NOMO-1 (cell line): ENCODE measurements at regions not wholly inside any gene's neighbourhood (a gene's known extent, or its start where the extent isn't known, plus 50 kb on each side); places are given as distances from the start of the nearest gene placed in this dataset.

Experiments used
- DNase-seq, 2 experiments: peaks; one replicate each; lab custom pipeline; 2025; ENCODE audit not compliant: unreplicated experiment in 2 of 2; lab: John Stamatoyannopoulos, UW

DNA sequence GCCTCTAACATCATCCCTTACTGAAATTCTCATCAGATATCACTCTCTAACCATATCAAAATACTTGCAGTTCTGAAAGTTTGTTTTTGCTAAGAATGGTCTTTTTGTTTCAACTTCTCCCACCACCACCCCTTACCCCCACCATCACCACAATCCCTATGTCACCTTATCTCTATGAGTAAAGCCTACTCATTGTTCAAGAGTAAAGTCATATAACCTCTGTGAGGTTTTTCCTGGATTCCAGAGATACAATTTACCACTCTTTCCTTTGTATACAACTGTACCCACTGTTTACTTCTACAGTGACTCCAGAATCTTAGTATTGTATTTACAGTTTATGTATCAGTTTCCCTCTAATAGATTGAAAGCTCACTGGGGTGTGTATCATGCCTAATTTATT, 158.0 kb upstream of the PCDH10 start:
- DNase-seq: no peak

DNA sequence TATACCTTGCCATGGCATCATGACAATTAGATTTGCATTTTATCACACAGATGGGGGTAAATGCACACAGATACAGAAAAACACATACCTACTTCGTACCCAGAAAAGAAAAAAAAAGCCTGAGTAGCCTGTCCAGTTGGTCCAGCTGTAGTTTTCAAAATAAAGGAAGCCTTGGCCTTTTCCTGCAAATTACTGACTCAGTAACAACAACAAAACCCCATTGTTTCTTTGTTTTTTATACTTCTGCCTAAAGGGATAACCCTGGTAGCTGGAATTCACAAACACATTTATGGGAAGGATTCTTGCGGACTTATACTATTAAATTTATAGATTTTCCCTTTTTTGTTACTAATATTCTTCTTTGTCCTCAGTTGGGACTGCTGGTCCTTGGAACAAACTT, 156.4 kb upstream of the PCDH10 start:
- DNase-seq: no peak

DNA sequence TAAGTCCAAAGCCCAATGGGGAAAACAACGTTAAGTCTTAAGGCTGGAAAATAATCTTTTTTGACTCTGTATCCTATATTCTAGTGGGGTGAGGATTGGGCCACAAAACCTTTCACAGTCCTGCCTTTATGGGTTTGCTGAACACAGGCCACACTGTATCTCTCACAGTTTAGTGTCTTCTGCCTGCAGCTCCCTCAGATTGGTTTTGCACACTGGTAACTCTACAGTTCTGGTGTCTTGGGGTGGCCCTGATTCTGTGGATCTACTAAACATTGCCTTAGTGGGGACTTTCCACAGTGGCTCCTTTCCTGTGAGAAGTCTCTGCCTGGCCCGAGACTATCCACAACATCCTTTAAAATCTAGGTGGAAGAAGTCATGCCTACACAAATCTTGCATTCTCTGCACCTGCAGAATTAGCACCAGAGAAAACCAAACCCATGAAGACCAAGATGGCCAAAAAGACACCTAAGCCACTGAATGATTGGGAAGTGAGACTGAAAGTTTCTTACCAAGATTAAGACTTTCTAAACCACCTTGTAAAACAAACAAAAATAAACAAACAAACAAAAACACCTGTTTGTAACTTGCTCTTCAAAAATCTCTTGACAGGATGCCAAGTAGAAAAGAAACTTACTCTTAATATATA, 150.4 kb upstream of the PCDH10 start:
- no peak for DNase-seq

DNA sequence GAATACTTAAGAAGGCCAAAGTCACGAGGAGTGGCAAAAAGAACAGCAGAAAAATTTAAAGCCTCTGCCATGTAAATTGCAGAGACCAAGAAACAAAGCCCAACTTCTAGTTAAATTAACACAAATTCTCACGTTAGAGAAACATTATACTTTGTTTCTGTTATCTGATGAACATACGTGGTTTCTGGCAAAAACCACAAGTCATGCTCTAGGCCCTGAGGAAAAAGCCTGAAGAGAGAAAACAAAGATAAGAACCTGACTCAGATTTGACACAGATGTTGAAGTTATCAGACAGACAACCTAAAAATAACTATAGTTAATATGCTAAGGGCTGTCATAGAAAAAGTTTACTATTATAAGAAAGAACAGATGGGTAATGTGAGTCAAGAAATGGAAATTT, 149.1 kb upstream of the PCDH10 start:
- no peak for DNase-seq

DNA sequence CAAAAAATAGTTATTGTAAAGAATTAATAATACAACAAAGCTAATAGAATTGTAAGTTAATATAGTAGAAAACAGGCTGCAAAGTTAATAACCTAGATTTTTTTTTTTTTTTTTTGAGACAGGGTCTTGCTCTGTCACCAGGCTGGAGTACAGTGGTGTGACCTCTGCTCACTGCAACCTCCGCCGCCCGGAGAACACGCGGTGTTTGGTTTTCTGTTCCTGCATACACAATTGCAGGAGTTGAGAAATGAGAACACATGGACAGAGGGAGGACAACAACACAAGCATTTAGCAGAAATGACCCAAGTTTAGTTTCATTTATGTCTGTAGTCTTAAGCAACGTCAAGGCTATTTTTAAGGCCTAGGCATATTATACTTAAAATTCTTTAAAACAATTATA, 145.9 kb upstream of the PCDH10 start:
- DNase-seq: no peak

DNA sequence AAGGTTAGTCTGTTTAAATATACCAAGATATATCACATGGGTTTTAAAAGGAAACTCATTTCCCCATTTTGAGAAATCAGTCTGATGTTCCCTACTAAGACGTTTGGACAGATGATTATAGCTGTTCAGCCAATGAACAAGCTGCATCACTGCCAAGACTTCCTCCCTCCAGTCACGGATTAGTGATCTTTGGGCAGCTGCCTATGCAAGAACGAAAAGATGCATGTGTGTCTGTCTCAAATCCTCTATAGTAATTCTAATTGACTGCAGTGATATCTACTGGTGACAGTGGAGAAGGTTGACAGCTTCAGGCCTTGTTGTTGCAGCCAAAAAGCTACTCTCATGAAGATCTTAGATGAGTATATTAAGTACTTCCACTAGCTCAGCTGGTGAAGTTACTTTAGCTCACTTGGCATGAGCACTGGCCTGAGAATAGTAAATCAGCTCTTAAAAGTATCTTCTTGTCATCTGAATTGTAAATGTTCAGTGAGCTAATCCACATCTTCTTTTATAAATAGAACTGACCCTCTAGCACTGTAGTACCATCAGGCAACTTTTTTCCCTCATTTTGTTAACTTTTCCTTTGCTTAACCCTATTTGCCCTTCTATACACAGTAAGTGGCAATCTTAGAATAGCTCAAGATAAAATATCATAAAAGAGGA, 134.5 kb upstream of the PCDH10 start:
- no peak for DNase-seq

DNA sequence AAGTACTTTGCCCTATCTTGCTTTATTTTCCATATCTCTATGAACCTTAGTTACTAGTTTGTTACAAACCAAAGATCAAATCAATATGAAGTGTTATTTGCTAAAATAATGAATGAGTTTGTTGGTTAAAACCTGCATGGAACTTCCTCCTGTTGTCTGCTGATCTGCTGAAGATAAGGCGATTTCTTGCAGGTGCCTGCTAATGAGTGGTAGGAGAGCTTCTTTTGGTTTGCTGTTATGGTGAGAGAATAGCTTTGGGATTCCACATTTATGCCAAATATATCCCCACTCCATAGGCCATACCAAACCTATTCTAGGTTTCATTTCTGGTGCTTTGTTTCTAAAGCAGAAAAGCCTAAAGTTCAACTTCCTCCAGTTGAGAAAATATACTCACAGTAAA, 103.8 kb upstream of the PCDH10 start:
- DNase-seq: no peak

DNA sequence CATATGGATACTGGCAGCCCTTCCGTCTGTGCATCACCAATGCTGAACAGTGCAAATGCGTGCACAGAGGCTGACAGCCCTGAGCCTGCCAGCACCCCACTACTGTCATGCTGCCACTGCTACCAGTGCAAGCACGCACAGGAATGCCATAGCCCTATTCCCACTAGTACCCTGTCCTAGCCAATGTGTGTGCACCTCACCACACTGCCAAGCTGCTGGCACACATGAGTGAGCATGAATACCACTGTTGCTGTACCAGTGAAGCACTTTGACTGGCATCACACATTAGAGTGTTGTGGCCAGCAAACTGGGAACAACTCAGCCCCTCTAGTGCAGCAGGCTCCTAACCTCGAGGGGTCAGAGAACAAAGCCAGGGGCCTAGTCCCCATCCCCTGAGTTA, 102.9 kb upstream of the PCDH10 start:
- DNase-seq: no peak

DNA sequence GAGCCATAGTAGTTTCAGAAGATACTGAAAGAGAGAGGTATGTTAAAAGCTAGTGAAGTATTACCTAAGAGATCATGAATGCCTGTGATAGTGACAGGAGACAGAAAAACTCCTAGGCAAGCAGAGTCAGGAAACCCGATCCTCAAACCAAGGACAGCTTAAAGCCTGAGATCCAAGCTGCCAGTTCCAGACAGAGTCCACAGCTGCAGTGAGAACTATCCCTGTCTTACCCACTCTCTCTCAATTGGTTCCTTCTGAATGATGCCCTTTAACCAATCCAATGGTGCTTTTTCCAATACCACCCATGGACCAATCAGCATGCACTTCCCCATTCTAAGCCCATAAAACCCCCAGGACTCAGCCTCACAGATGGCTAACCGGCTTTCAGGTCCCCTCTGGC, 90.4 kb upstream of the PCDH10 start:
- DNase-seq: no peak

DNA sequence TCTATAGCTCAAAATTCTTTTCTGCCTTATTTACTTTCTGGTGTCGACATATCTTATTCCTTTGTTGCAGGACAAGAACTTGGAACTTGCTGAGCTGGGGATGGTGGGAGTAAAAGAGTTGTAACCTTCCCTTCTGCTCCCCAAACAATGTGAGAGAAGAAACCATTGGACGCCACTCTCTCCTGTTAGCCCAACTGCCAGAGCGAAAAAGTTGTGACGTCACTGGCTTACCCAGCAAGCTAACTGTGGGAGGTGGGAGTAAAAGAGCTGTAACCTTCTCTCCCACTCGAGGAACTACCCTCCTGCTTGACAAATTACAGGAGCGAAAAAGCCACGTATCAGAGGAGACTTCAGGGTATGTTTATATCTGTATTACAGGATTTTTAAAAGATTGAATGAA, 90.0 kb upstream of the PCDH10 start:
- no peak for DNase-seq

DNA sequence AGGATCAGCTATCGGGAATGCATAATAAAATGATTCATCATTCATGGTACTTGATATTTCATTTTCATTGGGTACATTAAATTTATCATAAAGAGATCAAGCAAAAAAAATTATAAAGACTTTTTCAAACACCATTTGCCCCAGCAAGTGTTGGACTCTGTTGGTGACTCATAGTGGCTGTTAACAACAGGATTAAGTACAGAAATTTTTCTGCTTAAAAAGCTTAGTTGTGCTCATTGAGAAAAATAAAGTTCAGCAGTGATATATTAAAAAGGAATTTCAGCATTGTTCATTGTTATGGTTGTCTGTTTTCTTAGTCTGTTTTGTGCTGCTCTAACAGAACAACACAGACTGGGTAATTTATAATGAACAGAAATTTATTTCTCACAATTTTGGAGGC, 86.2 kb upstream of the PCDH10 start:
- no peak for DNase-seq

DNA sequence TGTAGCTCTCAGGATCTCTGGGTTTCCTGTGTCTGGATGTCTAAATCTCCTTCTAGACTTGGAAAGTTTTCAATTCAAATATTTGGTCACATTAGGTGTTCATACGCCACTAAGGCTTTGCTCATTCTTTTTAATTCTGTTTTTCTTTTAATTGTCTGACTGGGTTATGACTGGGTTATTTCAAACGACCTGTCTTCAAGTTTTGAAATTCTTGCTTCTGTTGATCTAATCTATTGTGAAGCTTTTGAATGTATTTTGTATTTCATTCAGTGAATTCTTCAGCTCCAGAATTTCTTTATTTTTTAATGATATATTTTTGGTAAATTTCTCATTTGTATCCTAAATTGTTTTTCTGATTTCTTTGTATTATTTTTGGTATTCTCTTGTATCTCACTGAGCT, 81.0 kb upstream of the PCDH10 start:
- no peak for DNase-seq

DNA sequence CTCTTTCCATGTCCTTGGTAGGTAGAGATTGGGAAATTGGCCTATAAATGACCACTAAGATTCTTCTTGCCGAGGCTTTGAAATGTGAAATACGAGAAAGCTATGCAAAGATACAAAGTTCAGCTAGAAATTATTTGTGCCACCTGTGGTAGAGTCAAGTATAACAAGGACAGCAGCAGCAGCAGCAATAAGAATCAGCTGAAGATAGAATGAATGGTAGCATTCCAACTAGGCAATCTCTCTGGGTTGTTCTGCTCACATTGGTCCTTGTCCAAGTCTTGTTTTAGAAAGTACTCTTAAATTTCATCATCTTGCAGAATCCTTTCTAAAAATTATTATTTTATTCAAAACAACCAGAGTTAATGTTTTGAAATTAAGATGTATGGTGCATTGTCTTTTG, 67.8 kb upstream of the PCDH10 start:
- DNase-seq: no peak

DNA sequence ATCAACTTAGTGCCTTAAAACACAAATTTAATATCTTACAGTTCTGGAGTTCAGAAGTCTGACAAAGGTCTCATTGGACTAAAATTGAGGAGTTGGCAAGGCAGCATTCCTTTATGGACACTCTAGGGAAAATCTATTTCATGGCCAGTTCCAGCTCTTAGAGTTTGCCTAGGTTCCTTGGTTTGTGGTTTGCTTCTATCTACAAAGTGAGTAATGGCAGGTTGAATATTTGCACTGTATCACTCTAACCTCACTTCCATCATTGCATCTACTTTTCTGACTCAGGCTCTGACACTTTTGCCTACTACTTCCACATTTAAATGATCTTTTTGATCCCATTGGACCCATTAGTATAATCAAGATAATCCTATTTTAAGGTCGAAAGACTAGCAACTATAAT, 64.7 kb upstream of the PCDH10 start:
- no peak for DNase-seq

DNA sequence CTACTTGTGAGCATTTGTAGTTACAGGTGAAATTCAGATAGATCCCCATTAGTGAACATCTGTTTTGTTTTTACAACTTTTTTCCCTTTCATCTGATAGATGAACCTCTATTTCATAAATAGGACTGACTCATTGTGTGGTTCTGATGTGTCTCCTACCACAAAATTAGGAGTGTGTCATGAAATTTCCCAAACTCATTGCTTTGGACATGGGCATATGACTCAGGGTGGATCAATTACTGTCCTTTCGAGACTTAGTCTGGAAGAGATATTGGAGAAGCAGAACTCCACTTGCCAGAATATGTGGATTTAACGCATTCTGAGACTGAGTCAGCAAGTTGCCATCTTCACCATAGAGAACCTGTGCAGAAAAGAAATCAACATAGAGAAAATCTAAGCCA, 53.5 kb upstream of the PCDH10 start:
- DNase-seq: no peak

DNA sequence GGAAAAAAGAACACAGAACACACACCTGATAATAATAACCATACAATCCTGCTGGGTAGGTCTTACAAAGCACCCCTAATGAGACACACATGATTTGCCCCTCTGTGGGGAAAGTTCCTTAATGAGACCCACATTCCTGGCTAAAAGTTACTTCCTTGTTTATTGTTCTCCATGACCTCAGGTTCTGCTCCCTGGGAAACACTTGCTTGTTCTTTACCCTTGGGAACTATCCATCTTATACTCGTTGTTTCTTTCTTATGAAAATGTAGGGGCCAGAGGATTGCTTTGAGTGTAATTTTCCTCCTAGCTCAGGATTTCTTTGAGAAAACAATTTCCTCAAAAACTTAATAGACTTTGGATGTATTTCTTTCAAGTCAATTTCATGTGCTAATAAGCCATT, 52.1 kb upstream of the PCDH10 start:
- no peak for DNase-seq
